ENCODE measurements at regions not wholly inside any gene's neighbourhood (a gene's known extent, or its start where the extent isn't known, plus 50 kb on each side); places are given as distances from the start of the nearest gene placed in this dataset.
"Not testable (repeated sequence)": the region's sequence is repeated elsewhere in the genome, so short reads cannot be mapped to it uniquely, and the experiment has no call there.

DNA sequence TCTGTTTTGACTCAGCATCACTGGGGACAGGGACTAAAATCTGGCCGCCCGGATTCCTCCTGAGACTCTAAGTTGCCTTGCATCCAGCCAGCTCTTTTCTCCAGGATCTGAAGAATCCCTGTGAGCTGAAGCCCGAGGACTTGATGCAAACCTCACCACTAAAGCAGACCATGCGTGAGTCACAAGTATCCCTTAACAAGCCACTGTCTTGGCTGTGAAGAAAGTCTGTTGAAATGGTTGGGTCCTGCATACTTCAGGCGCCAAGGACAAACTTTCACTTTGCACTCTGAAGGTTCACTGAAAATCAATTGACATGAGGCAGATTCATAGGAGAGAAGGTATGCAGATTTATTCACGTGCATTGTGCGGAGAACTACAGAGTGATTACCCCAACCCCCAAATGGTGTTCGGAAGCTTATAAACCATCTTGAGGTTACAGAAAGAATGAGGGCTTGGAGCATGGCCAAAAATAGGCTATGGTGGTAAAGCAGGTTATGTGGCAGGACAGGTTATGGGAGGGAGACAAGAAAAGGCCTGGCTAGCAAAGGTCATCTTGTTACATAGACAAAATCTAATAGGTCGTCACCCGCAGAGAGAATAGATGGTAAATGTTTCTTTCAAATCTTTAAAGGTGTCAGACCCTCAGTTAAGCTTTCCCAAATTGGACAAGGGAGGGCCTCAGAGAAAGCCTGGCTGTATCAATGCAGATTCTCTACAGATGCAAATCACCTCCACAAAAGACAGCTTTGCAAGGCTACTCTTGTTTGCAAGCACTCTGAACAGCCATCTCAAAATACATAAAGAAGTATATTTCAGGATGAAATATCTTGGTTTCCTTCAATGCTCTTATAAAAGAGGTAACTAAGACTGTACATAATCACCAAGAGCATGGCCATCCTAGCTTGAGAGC lies 126.3 kb upstream of the PLAAT1 start:
- in situ Hi-C loops (cut with MboI; ENCODE audit: low sequenced_read_pairs) = no loop called here

GRCh38 chr3:193116871-193117270 lies 124.2 kb upstream of the PLAAT1 start:
- in situ Hi-C loops (cut with MboI; ENCODE audit: low sequenced_read_pairs) = no loop called here

DNA sequence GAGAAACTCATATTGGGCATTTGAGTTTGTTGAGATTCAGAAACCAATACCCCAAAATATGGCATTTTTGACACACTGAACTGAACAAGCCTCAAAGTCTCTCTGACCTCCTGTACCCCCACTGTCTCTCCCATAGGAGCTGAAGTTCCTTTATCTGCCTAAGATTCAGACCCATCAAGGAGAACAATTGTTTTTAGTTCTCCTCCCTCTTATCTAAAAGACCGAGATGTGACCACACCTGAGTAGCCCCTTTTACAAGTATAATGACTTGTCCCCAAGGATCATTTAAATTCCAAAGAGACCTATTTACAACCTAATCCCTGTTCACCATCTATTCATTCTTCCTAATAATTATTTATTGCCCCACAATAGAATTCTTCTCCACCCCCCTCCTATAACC lies 122.1 kb upstream of the PLAAT1 start:
- in situ Hi-C loops (cut with MboI; ENCODE audit: low sequenced_read_pairs) = no loop called here

DNA sequence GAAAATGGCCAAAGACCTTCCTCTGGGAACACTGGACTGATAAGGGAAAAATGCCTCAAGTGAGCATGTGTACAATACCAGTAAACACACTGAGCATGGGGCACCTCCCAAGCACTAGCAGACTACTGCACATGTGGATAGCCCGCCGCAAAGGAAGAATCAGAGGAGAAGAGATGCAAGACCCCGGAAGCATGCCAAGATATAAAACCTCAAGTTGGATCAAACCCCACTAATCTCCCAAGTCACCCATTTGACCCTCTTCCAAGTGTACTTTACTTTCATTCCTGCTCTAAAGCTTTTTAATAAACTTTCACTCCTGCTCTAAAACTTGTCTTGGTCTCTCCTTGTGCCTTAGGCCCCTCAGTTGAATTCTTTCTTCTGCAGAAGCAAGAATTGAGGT lies 121.1 kb upstream of the PLAAT1 start:
- in situ Hi-C loops (cut with MboI; ENCODE audit: low sequenced_read_pairs) = no loop called here

DNA sequence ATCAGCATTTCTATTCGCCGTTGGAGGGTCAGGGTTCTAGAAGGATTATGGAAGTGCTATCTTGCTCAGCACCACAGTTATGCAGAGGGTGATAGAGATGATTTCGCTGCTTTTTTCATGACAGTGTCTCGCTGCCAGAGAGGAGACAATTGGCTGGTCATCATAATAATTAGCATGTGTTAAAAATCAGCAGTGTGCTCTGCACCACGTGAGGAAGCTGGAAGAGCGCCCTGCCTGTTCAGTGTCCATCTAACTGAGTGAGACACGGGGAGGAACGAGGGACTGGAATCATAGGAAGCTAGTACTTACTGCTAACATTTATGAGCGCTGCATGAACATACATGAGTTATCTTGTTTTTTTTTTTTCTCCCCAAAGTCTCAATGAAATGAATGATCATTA lies 116.2 kb upstream of the PLAAT1 start:
- in situ Hi-C loops (cut with MboI; ENCODE audit: low sequenced_read_pairs) = no loop called here

DNA sequence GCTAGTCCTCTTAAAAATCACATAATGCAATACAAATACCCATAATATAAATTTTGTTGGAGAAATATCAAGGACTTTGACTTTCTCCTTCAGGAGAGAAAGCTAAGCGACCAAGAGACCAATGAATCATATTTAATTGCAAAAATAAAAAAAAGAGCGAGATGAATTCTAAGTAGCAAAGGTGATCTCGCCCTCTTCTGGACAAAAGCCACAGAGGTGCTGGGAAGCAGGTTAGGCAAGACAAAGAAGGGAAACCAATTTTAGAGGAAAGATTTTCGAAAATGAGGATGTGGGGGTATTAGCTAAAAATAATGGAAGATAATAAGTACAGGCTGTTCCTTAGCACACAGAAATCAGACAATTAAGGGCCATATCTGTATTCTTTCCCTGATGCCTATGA lies 111.4 kb upstream of the PLAAT1 start:
- in situ Hi-C loops (cut with MboI; ENCODE audit: low sequenced_read_pairs) = no loop called here

DNA sequence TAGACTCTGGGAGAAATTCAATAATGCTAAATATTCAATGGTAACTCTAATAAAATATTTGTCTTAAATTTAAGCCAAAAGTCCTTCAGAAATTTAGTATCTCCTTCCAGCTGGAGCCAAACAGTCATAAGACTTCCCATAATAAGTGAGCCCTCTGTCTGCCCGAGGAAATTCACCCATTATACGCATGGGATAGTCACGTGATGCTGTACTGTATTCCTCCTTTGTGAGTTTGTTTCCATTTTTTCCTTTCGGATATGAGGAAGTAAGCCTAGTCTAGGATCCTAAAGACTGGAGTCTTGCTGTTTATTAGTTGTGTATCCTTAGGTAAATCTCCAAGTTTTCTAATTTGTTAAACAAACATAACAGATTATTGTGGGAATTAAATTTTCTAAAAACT lies 110.4 kb upstream of the PLAAT1 start:
- in situ Hi-C loops (cut with MboI; ENCODE audit: low sequenced_read_pairs) = no loop called here

DNA sequence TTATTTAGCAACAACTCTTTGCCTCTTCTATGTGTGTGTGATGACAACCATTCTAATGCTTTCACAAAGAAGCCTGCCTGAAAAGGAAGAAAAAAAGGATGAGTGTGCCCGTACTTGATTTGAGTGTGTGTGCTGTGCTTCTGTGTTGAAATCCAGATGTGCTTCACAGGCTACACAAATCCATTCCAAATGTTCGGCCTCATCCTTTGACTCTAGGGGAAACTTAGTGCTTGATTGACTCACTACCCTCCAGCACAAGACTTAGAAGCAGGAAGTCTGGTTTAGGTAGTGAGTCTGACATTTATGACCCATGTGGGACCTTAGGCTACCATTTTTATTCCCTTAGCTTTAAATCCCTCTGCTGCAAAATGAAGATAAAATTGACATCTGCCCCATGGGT lies 108.8 kb upstream of the PLAAT1 start:
- in situ Hi-C loops (cut with MboI; ENCODE audit: low sequenced_read_pairs) = no loop called here

DNA sequence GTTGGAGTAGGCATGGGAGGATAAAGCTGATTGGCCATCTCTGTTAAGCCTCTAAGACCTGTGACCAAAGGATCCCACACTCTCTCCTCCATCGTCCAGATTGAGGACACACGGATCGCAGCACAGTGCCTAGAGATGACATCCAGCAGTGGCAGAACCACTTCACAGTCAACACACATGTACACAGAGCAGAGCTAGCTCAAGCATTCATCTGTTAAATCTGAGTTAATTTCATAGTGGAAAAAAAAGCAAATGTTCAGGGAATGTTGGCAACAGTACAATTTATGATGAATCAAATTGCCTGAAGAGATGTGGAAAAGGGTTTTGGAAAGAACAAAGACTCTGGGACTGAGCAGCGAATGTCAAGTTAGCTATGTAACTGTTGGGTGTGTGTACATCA lies 108.1 kb upstream of the PLAAT1 start:
- in situ Hi-C loops (cut with MboI; ENCODE audit: low sequenced_read_pairs) = no loop called here

DNA sequence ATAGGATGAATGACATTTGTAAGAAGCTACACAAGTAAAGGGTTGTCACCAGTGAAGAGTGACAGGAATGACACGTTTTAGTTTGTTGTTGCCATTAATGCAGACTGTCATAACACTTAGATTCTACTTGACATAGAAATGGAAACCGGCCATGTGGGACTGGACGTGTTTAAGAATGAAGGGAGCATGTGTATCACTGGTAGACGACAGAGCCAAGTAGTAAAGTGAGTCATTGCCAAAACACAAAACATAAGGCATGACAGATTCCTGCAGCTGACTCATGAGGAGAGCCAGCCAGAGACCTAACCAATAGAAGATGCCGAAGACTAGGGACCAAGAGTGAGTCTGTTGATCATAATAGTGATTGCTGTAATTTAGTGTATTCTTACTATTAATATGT lies 106.2 kb upstream of the PLAAT1 start:
- in situ Hi-C loops (cut with MboI; ENCODE audit: low sequenced_read_pairs) = no loop called here

DNA sequence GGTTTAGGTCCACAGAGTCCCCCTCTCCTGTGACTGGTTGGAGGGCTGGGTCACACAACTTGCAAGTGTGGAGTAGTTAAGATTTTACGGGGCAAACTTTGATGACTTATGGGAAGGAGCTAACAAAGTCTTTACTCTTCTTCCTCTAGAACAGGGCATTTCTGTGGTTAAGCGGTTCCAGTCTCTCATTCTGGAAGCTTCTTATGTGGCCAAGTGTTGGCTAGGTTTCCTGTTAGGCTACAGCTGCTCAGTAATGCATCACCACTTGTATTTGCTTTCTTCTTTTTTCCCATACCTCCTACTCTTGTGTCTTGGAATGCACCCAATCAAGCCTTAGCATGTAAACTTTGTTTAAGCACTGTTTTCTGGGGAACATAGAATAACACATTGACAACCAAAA lies 100.6 kb upstream of the PLAAT1 start:
- in situ Hi-C loops (cut with MboI; ENCODE audit: low sequenced_read_pairs) = no loop called here

GRCh38 chr3:193145248-193145647 lies 95.8 kb upstream of the PLAAT1 start:
- in situ Hi-C loops (cut with MboI; ENCODE audit: low sequenced_read_pairs) = no loop called here

DNA sequence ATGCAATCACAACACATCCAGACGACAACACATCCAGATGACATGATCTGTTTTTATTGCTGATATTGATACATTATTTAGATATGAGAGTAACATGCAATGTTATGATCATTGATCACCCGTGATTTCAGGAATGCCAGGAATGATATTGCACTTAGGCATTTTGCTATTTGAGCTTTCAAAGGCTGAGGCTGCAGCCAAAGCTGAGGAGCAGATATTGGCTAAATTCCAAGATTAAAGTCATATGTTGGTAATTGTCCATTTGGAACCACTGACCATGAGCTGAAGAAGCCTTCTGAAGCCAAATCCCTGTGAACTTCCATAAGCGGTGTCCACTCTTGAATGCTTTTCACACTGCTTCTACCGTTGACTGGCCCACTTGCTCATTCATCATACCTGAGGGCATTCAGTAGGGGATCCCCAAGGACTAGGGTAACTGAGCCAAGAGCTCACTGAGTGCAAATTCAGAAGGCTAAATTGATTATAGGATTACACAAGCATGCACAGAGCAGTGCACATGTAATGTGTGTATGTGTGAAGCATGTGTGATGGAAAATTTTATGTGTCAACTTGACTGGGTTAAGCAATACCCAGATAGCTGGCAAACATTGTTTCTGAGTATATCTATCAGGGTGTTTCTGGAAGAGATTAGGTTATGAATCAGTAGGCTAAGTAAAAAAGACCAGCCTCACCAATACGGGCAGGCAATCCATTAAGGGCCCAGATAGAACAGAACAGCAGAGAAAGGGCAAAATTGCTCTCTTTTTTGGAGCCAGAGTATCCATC lies 92.1 kb upstream of the PLAAT1 start:
- in situ Hi-C loops (cut with MboI; ENCODE audit: low sequenced_read_pairs) = no loop called here

DNA sequence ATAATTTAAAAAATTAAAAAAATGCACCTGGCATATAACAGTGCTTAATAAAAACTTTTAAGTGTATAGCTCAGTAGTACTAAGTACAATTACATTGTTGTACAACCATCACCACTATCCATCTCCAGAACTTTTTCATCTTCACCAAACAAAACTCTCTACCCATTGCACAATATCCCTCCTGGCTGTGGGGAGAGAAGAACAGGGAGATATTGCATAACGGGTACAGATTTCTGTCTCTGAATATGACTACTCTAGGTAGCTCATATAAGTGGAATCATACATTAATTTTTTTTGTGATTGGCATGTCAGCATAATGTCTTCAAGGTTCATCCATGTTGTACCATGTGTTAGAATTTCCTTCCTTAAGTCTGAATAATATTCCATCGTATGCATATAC lies 91.0 kb upstream of the PLAAT1 start:
- in situ Hi-C loops (cut with MboI; ENCODE audit: low sequenced_read_pairs) = no loop called here

GRCh38 chr3:193155044-193155781 lies 85.8 kb upstream of the PLAAT1 start:
- in situ Hi-C loops (cut with MboI; ENCODE audit: low sequenced_read_pairs) = not testable (repeated sequence)

GRCh38 chr3:193157051-193157450 lies 84.0 kb upstream of the PLAAT1 start:
- in situ Hi-C loops (cut with MboI; ENCODE audit: low sequenced_read_pairs) = no loop called here

DNA sequence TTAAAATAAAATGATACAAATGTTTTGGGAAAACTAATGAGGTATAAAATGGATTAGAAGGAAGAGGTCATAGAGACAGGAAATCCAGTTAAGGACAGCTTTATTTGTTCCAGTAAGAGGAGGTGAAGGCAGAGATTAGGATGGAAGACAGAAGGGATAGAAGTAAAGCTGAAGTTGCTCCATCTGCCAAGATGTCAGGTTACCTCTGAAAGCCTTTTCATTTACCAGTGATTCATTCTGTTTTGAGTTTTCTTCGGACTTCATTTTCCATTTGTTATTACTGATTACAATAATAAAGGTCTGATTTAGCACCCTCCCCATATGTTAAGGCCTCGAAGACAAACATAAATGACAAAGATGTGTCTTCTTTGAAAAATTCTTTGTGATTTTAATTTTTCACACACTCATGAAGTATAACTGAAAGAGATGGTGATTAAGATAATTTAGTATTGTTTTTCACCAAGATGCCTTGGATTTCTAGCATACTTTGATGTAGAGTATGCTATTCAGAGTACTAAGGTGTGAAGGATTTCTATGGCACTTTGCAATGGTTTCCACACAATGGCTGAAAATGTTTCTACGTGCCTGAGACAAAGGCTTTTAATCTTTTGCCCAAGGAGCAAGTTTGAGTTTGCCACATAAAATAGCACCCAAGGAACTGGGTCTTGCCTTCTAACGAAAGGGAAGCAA lies 75.4 kb upstream of the PLAAT1 start:
- in situ Hi-C loops (cut with MboI; ENCODE audit: low sequenced_read_pairs) = no loop called here

- in situ Hi-C loops (cut with MboI; ENCODE audit: low sequenced_read_pairs) = no loop called here
These were observed 72.1 kb upstream of the PLAAT1 start for GRCh38 chr3:193168931-193169330.

DNA sequence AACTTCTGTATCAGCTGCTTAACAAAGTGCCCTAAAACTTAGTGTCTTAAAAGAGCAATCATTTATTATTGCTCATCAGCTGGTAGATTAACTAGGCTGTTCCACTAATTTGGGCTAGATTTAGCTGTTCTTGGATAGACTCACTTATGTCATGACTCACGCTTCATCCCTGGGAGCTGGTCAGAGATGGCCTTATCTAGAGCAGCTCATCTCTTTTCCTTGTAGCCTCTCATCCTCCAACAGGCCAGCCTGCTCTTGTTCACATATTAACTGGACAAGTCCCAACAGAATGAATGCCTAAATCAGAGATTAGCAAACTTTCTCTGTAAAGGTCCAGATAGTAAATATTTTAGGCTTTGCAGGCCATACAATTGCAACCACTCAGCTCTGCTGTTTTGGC lies 66.9 kb upstream of the PLAAT1 start:
- in situ Hi-C loops (cut with MboI; ENCODE audit: low sequenced_read_pairs) = no loop called here

DNA sequence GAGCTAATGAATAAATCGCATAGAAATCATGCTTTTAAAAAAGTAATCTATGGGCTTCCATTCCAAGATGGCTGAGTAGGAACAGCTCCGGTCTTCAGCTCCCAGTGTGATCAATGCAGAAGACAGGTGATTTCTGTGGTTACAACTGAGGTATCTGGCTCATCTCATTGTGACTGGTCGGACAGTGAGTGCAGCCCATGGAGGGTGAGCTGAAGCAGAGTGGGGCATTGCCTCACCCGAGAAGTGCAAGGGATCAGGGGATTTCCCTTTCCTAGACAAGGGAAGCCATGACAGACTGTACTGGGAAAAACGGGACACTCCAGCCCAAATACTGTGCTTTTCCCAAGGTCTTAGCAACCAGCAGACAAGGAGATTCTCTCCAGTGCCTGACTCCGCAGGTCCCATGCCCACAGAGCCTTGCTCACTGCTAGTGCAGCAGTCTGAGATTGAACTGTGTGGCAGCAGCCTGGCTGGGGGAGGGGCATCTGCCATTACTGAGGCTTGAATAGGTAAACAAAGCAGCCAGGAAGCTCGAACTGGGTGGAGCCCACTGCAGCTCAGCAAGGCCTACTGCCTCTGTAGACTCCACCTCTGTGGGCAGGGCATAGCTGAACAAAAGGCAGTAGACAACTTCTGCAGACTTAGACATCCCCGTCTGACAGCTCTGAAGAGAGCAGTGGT lies 61.5 kb upstream of the PLAAT1 start:
- in situ Hi-C loops (cut with MboI; ENCODE audit: low sequenced_read_pairs) = not testable (repeated sequence)
